ENCODE measurements at regions not wholly inside any gene's neighbourhood (a gene's known extent, or its start where the extent isn't known, plus 50 kb on each side); places are given as distances from the start of the nearest gene placed in this dataset.

DNA sequence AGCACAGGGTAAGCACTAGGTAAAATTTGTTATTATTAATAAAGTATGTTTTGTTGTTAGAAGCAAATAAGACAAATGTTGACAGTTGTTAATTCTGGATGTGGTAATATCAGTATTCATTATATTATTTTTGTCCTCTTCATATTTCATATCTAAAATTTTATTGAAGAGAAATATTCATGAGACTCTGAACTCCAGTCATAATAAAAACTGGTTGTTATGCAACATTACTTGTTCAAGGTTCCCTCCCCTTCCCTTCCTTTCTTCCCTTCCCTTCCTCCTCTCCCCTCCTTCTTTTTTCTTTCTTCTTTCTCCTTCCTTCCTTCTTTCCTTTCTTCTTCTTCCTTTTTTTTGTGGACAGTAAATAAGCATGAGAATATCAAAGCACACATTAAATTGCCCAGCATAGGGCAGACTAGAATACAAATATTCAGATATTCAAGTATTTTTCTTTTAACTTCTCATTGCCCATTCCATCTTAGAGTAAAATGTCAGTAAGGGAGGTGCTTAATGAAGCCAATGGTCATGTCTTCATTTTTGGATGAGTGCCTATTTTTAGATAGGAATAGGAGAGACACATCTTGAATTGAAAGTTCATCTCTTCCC is 245.0 kb downstream of the INHBA start:
- no peaks in the 10 kb centered on the region for H4K20me1 ChIP-seq (ENCODE audit: low read depth, low read length)
- no peaks in the 10 kb centered on the region for H3K36me3 ChIP-seq (ENCODE audit: low read length)

DNA sequence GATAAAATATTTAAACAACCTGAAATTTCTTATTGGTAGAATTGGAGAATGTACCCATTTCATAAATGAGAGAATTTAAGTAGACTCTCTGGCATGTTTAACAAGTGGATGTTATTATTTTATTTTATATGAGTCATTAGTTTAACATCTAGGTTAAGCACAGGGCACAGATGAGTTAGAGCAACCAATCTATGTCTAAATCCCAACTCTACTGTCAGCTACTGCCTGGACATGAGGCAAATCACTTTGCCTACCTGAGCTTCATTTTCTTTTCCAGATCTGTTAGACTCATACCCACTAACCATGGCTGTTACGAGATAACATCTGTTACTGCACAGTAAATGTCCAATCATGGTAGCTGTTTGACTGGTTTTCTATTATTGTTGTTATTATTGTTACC is 251.1 kb downstream of the INHBA start:
- no peaks in the 10 kb centered on the region for H3K9me2 ChIP-seq (replicated peaks; ENCODE audit: insufficient read depth, low read length)
- H2AFZ ChIP-seq (ENCODE audit: low read depth, low read length, severe bottlenecking) = no peak overlapping the region

More for the DNA sequence above, 245.0 kb downstream of the INHBA start:
- no peak overlapping the region for H3K27ac ChIP-seq (ENCODE audit: low read depth, low read length)
- no peaks in the 10 kb centered on the region for H3K79me2 ChIP-seq (ENCODE audit: insufficient read depth, low read length)
- H3K9me3 ChIP-seq (ENCODE audit: insufficient read depth, low read length) = no peaks in the 10 kb centered on the region
- TF ChIP-seq EZH2phosphoT487 (conservative IDR thresholded peaks at IDR 0.05; ENCODE audit: low read length) = no peak
- TF ChIP-seq, protein P1, sequence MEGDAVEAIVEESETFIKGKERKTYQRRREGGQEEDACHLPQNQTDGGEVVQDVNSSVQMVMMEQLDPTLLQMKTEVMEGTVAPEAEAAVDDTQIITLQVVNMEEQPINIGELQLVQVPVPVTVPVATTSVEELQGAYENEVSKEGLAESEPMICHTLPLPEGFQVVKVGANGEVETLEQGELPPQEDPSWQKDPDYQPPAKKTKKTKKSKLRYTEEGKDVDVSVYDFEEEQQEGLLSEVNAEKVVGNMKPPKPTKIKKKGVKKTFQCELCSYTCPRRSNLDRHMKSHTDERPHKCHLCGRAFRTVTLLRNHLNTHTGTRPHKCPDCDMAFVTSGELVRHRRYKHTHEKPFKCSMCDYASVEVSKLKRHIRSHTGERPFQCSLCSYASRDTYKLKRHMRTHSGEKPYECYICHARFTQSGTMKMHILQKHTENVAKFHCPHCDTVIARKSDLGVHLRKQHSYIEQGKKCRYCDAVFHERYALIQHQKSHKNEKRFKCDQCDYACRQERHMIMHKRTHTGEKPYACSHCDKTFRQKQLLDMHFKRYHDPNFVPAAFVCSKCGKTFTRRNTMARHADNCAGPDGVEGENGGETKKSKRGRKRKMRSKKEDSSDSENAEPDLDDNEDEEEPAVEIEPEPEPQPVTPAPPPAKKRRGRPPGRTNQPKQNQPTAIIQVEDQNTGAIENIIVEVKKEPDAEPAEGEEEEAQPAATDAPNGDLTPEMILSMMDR (IDR thresholded peaks at IDR 0.05; ENCODE audit: insufficient read depth, low read length, poor library complexity, severe bottlenecking) = no peak
- no peak overlapping the region for H3K4me2 ChIP-seq (ENCODE audit: low read depth, low read length, poor library complexity, severe bottlenecking)
- no peaks in the 10 kb centered on the region for H3K9me2 ChIP-seq (replicated peaks; ENCODE audit: insufficient read depth, low read length)
- H3K4me3 ChIP-seq (ENCODE audit: insufficient read depth, low read length, poor library complexity, severe bottlenecking) = no peak overlapping the region
- H2AFZ ChIP-seq (ENCODE audit: low read depth, low read length, severe bottlenecking) = no peak overlapping the region
- H3K9ac ChIP-seq (ENCODE audit: low read length) = no peak overlapping the region
- H3K27me3 ChIP-seq (ENCODE audit: low read length) = no peaks in the 10 kb centered on the region
- no peaks in the 10 kb centered on the region for H3F3A ChIP-seq (ENCODE audit: insufficient read depth)

DNA sequence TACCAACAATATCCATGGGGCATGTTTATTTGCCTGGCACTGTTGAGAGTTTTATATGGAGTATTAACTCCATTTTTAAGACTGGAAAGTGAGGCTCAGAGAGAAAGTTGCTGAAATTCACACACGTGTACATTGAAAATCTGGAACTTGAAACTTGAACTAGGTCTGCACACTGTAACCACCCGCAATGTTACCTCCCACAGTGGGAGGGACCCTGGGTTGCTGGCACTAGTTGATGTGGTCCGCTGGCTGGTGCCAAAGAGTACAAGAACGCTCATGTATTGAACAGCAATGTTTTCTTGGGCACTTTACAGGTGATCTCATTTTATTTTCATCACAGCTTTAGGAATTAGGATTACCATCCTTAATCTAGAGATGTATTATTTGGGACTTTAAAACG is 253.2 kb downstream of the INHBA start:
- Histone ChIP-seq H3K79me2 (ENCODE audit: insufficient read depth, low read length) (no peaks in the 10 kb centered on the region), H3K36me3 (ENCODE audit: low read length) (no peaks in the 10 kb centered on the region), H3K9me3 (ENCODE audit: insufficient read depth, low read length) (no peaks in the 10 kb centered on the region), H3F3A (ENCODE audit: insufficient read depth) (no peaks in the 10 kb centered on the region), H3K4me2 (ENCODE audit: low read depth, low read length, poor library complexity, severe bottlenecking) (no peak overlapping the region), H3K9ac (ENCODE audit: low read length) (no peak overlapping the region), H3K4me3 (ENCODE audit: insufficient read depth, low read length, poor library complexity, severe bottlenecking) (no peak overlapping the region), H3K9me2 (replicated peaks; ENCODE audit: insufficient read depth, low read length) (no peaks in the 10 kb centered on the region), H3K27me3 (ENCODE audit: low read length) (no peaks in the 10 kb centered on the region), H4K20me1 (ENCODE audit: low read depth, low read length) (no peaks in the 10 kb centered on the region), H3K27ac (ENCODE audit: low read depth, low read length) (no peak overlapping the region), H2AFZ (ENCODE audit: low read depth, low read length, severe bottlenecking) (no peak overlapping the region)
- TF ChIP-seq EZH2phosphoT487 (conservative IDR thresholded peaks at IDR 0.05; ENCODE audit: low read length) = no peak
- TF ChIP-seq, protein P1 (IDR thresholded peaks at IDR 0.05; ENCODE audit: insufficient read depth, low read length, poor library complexity, severe bottlenecking) = no peak

More for the DNA sequence above, 251.1 kb downstream of the INHBA start:
- TF ChIP-seq, protein P1 (IDR thresholded peaks at IDR 0.05; ENCODE audit: insufficient read depth, low read length, poor library complexity, severe bottlenecking) = no peak
- no peak for TF ChIP-seq EZH2phosphoT487 (conservative IDR thresholded peaks at IDR 0.05; ENCODE audit: low read length)
- H3K9me3 ChIP-seq (ENCODE audit: insufficient read depth, low read length) = no peaks in the 10 kb centered on the region
- H3F3A ChIP-seq (ENCODE audit: insufficient read depth) = no peaks in the 10 kb centered on the region
- H3K9ac ChIP-seq (ENCODE audit: low read length) = no peak overlapping the region
- H3K27ac ChIP-seq (ENCODE audit: low read depth, low read length) = no peak overlapping the region
- H3K4me2 ChIP-seq (ENCODE audit: low read depth, low read length, poor library complexity, severe bottlenecking) = no peak overlapping the region
- H3K4me3 ChIP-seq (ENCODE audit: insufficient read depth, low read length, poor library complexity, severe bottlenecking) = no peak overlapping the region
- H3K36me3 ChIP-seq (ENCODE audit: low read length) = no peaks in the 10 kb centered on the region
- no peaks in the 10 kb centered on the region for H3K79me2 ChIP-seq (ENCODE audit: insufficient read depth, low read length)
- no peaks in the 10 kb centered on the region for H4K20me1 ChIP-seq (ENCODE audit: low read depth, low read length)
- H3K27me3 ChIP-seq (ENCODE audit: low read length) = no peaks in the 10 kb centered on the region

Measured in SU-DHL-6 (cell line).